PC-9 (cell line): ENCODE measurements at regions not wholly inside any gene's neighbourhood (a gene's known extent, or its start where the extent isn't known, plus 50 kb on each side); places are given as distances from the start of the nearest gene placed in this dataset.

Experiments used
- BruUV-seq: library from RNA; stranded (reverse); fragments of 400-500 nt; replicated peaks from 2 replicates; lab custom pipeline; 2021; lab: Mats Ljungman, UMichigan
- CTCF ChIA-PET: fragments of 300-600 bp; sonication (Branson Sonifier 250); formaldehyde crosslinking; loops from one replicate; lab custom pipeline; 2022; ENCODE audit warnings: antibody characterized with exemption; lab: Charles Lee
- POLR2A ChIA-PET: fragments of 300-600 bp; sonication (Branson Sonifier 250); formaldehyde crosslinking; loops from one replicate; lab custom pipeline; 2022; ENCODE audit warnings: antibody characterized with exemption; ENCODE audit not compliant: unreplicated experiment; lab: Charles Lee
- DNase-seq, 2 experiments: peaks; one replicate each; pipeline versions ENCODE4 v3.0.0 to v3.0.0-alpha.2; 2015 to 2022; ENCODE audit warnings: mixed read lengths in 1 of 2
- H2AFZ ChIP-seq: fragments of 200-600 bp; sonication (generic); 2 replicates; pipeline ENCODE4 v1.8.1; 2017; ENCODE audit warnings: antibody characterized with exemption
- H3F3A ChIP-seq: fragments of 200-600 bp; sonication (generic); 2 replicates; pipeline ENCODE4 v1.8.1; 2017; ENCODE audit warnings: antibody characterized with exemption, mild to moderate bottlenecking, low read depth; ENCODE audit not compliant: insufficient read depth
- H3K27ac ChIP-seq: fragments of 200-600 bp; sonication (generic); 2 replicates; pipeline ENCODE4 v1.6.1; 2016; ENCODE audit warnings: mixed run types
- H3K27me3 ChIP-seq: fragments of 200-600 bp; sonication (generic); 2 replicates; pipeline ENCODE4 v1.6.1; 2016; ENCODE audit warnings: low read depth, mixed run types; ENCODE audit not compliant: insufficient read depth
- H3K36me3 ChIP-seq: fragments of 200-600 bp; sonication (generic); 2 replicates; pipeline ENCODE4 v1.6.1; 2016; ENCODE audit warnings: low read depth, mixed run types
- H3K4me1 ChIP-seq: fragments of 200-600 bp; sonication (generic); replicated peaks from 2 replicates; pipeline ENCODE4 v1.6.1; 2016; ENCODE audit warnings: mixed run types; ENCODE audit not compliant: insufficient read depth
- H3K4me2 ChIP-seq: fragments of 200-600 bp; sonication (generic); 2 replicates; pipeline ENCODE4 v1.6.1; 2017; ENCODE audit warnings: mixed run types
- H3K4me3 ChIP-seq: fragments of 200-600 bp; sonication (generic); 2 replicates; pipeline ENCODE4 v1.6.1; 2016; ENCODE audit warnings: mixed run types
- H3K79me2 ChIP-seq: fragments of 200-600 bp; sonication (generic); 2 replicates; pipeline ENCODE4 v1.6.1; 2017; ENCODE audit warnings: low read depth, mixed run types
- H3K9me2 ChIP-seq: fragments of 200-600 bp; sonication (generic); 2 replicates; pipeline ENCODE4 v1.8.1; 2017; ENCODE audit warnings: mild to moderate bottlenecking; ENCODE audit not compliant: insufficient read depth
- H3K9me3 ChIP-seq: fragments of 200-600 bp; sonication (generic); 2 replicates; pipeline ENCODE4 v1.8.1; 2016; ENCODE audit warnings: low read depth; ENCODE audit not compliant: insufficient read depth
- H4K20me1 ChIP-seq: fragments of 200-600 bp; sonication (generic); 2 replicates; pipeline ENCODE4 v1.8.1; 2017; ENCODE audit not compliant: insufficient read depth
- CTCF ChIP-seq: fragments of 200-600 bp; sonication (generic); conservative IDR thresholded peaks from 2 replicates; pipeline ENCODE4 v1.6.1; 2017; ENCODE audit warnings: mixed run types, antibody characterized with exemption, mild to moderate bottlenecking, moderate library complexity
- EZH2 ChIP-seq: fragments of 200-600 bp; sonication (generic); IDR thresholded peaks from 2 replicates; pipeline ENCODE4 v1.8.0; 2017; ENCODE audit warnings: antibody characterized with exemption, low read depth
- intact Hi-C: fragments of 100-400 bp; cut with micrococcal nuclease; formaldehyde crosslinking; loops from one replicate; pipeline ENCODE4 v1.10.0; 2022; ENCODE audit not compliant: unreplicated experiment

DNA sequence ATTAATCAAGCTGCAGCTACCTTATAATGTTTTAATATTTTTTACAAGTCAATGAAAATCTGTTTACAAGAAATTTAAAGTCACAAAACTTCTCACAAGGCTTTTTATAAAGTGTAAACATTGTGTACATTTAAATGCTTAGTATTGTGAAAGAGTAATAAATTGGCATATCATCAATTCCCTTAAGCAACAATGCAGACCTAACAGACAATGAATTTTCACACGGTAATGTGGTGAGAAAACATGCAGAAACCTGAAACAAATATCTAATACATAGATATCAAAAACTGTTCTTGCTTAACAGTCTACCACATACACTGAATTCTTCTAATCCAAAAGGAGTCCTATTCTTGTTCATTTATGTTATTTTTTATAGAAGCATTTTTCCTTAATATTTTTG, 220.7 kb downstream of the CRPPA start:
- Histone ChIP-seq H3K4me3 (no peak overlapping the region), H4K20me1 (no peaks in the 10 kb centered on the region), H3K9me2 (no peaks in the 10 kb centered on the region), H2AFZ (no peak overlapping the region), H3F3A (no peaks in the 10 kb centered on the region), H3K27me3 (no peaks in the 10 kb centered on the region), H3K4me1 (no peaks in the 10 kb centered on the region), H3K4me2 (no peak overlapping the region), H3K27ac (no peak overlapping the region), H3K36me3 (no peaks in the 10 kb centered on the region), H3K9me3 (no peaks in the 10 kb centered on the region), H3K79me2 (no peaks in the 10 kb centered on the region)
- ChIA-PET POLR2A (interaction anchor here (0.6 kb wide), 2 partner anchors 29 to 1344 kb away, joined by 3 to 4 read pairs; no protein-coding TSS in a partner anchor), CTCF (interaction anchor here (0.6 kb wide), 1 partner anchor 61 kb away, joined by 3 read pairs; no protein-coding TSS in a partner anchor)
- DNase-seq: no peak
- no TSS peak for BruUV-seq
- intact Hi-C loops: no loop called here
- TF ChIP-seq CTCF (no peak), EZH2 (no peak)

- no peak overlapping the region for H2AFZ ChIP-seq
- no peaks in the 10 kb centered on the region for H3K9me2 ChIP-seq
- H3K4me2 ChIP-seq: no peak overlapping the region
- H4K20me1 ChIP-seq: no peaks in the 10 kb centered on the region
- no peaks in the 10 kb centered on the region for H3F3A ChIP-seq
- ChIA-PET POLR2A (no interaction called here), CTCF (no interaction called here)
- H3K27ac ChIP-seq: no peak overlapping the region
- TF ChIP-seq CTCF (no peak), EZH2 (no peak)
- H3K4me1 ChIP-seq: no peaks in the 10 kb centered on the region
- H3K27me3 ChIP-seq: no peaks in the 10 kb centered on the region
- no peak overlapping the region for H3K4me3 ChIP-seq
- BruUV-seq: no TSS peak
- no peaks in the 10 kb centered on the region for H3K79me2 ChIP-seq
- no peaks in the 10 kb centered on the region for H3K36me3 ChIP-seq
- no peak for DNase-seq
- intact Hi-C loops: no loop called here
- no peaks in the 10 kb centered on the region for H3K9me3 ChIP-seq
Measured at GRCh38 chr7:16193631-16194030, 227.7 kb downstream of the CRPPA start.

DNA sequence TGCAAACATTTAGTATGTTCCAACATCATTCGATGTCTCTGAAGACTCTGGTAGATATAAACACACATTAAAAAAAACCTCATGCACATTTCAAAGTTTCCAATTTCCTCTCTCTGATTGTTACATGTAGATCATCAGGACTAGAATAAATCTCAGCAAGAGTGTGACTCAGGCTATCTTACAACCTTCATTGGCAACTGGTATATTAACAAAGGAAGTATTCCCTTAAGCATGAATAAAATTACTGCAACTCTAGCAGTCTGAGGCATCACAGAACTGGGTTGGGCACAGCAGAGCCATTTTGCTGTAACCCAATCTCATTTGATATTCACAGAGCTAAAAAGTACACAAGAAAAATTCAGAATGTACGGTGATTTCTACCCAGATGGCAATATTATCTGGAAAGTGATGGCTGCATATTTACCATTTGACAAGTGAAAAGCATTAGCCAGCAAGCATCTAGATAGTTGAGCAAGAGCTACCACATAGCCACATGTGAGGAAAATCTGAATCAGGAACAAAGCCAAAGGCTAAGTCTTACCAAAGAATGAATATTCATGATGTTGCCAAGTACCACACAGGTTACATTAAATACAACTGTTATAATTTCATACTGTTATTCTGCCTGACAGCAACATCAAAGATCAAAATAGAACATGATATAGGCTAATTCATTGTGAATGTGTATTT, 232.2 kb downstream of the CRPPA start:
- CTCF ChIA-PET: no interaction called here
- BruUV-seq: no TSS peak

More for the DNA sequence above, 232.2 kb downstream of the CRPPA start:
- intact Hi-C loops: no loop called here
- H3K79me2 ChIP-seq: no peaks in the 10 kb centered on the region
- H3K4me3 ChIP-seq: no peak overlapping the region
- no peaks in the 10 kb centered on the region for H3K9me2 ChIP-seq
- POLR2A ChIA-PET: no interaction called here
- no peaks in the 10 kb centered on the region for H3K27me3 ChIP-seq
- DNase-seq: no peak
- H3K9me3 ChIP-seq: no peaks in the 10 kb centered on the region
- no peak overlapping the region for H3K4me2 ChIP-seq
- H3F3A ChIP-seq: no peaks in the 10 kb centered on the region
- no peak overlapping the region for H3K27ac ChIP-seq
- H3K4me1 ChIP-seq: no peaks in the 10 kb centered on the region
- no peak overlapping the region for H2AFZ ChIP-seq
- no peak for TF ChIP-seq EZH2
- TF ChIP-seq CTCF: no peak
- H3K36me3 ChIP-seq: no peaks in the 10 kb centered on the region
- no peaks in the 10 kb centered on the region for H4K20me1 ChIP-seq
